Astrocyte (in vitro differentiated cells and primary cell): ENCODE measurements at regions not wholly inside any gene's neighbourhood (a gene's known extent, or its start where the extent isn't known, plus 50 kb on each side); places are given as distances from the start of the nearest gene placed in this dataset.

Experiments used
- DNase-seq: peaks from one replicate; pipeline ENCODE4 v3.0.0-alpha.2; 2010; ENCODE audit warnings: low read depth
- FAIRE-seq: peaks from 2 replicates; lab custom pipeline; 2011; peaks lifted over from hg19 to GRCh38; lab: Jason Lieb, UNC
- H2AFZ ChIP-seq: 2 replicates; pipeline ENCODE4 v1.6.0; 2012; ENCODE audit warnings: low read depth, low read length, inconsistent platforms
- H3K27ac ChIP-seq: 2 replicates; pipeline ENCODE4 v1.5.1; 2011; ENCODE audit warnings: low read depth, low read length, inconsistent platforms
- H3K27me3 ChIP-seq: 2 replicates; pipeline ENCODE4 v1.6.0; 2011; ENCODE audit warnings: low read length, inconsistent platforms; ENCODE audit not compliant: insufficient read depth
- H3K36me3 ChIP-seq: 2 replicates; pipeline ENCODE4 v1.5.1; 2011; ENCODE audit warnings: low read length, inconsistent platforms; ENCODE audit not compliant: insufficient read depth
- H3K4me1 ChIP-seq: 2 replicates; pipeline ENCODE4 v1.5.1; 2011; ENCODE audit warnings: low read length, inconsistent platforms; ENCODE audit not compliant: insufficient read depth
- H3K4me2 ChIP-seq: 2 replicates; pipeline ENCODE4 v1.6.0; 2012; ENCODE audit warnings: low read length, inconsistent platforms
- H3K4me3 ChIP-seq: 2 replicates; pipeline ENCODE4 v1.5.1; 2011; ENCODE audit warnings: low read depth, mild to moderate bottlenecking, low read length, inconsistent platforms; ENCODE audit not compliant: insufficient read depth
- H3K79me2 ChIP-seq: 2 replicates; pipeline ENCODE4 v1.6.0; 2012; ENCODE audit warnings: mild to moderate bottlenecking, low read length, inconsistent platforms; ENCODE audit not compliant: insufficient read depth
- H3K9ac ChIP-seq: 2 replicates; pipeline ENCODE4 v1.6.0; 2012; ENCODE audit warnings: mild to moderate bottlenecking, low read length, inconsistent platforms
- H3K9me3 ChIP-seq: 2 replicates; pipeline ENCODE4 v1.5.1; 2012; ENCODE audit warnings: low read depth, mild to moderate bottlenecking, low read length, inconsistent platforms; ENCODE audit not compliant: insufficient read depth
- H4K20me1 ChIP-seq: 2 replicates; pipeline ENCODE4 v1.6.0; 2012; ENCODE audit warnings: low read length, inconsistent platforms; ENCODE audit not compliant: insufficient read depth
- H3K27ac Mint-ChIP-seq: one replicate; pipeline ENCODE4 v1.8.0; 2021; ENCODE audit warnings: mild to moderate bottlenecking, mixed read lengths; ENCODE audit not compliant: unreplicated experiment
- H3K27me3 Mint-ChIP-seq: one replicate; pipeline ENCODE4 v1.8.0; 2021; ENCODE audit warnings: low read depth, mixed read lengths; ENCODE audit not compliant: unreplicated experiment
- H3K36me3 Mint-ChIP-seq: one replicate; pipeline ENCODE4 v1.8.0; 2021; ENCODE audit warnings: low read depth, mixed read lengths; ENCODE audit not compliant: unreplicated experiment
- H3K4me1 Mint-ChIP-seq: one replicate; pipeline ENCODE4 v1.8.0; 2021; ENCODE audit warnings: low read depth, mixed read lengths; ENCODE audit not compliant: unreplicated experiment
- H3K4me3 Mint-ChIP-seq: one replicate; pipeline ENCODE4 v1.8.0; 2021; ENCODE audit warnings: mild to moderate bottlenecking, moderate library complexity, mixed read lengths; ENCODE audit not compliant: unreplicated experiment
- H3K9me3 Mint-ChIP-seq: one replicate; pipeline ENCODE4 v1.8.0; 2021; ENCODE audit warnings: mild to moderate bottlenecking, mixed read lengths; ENCODE audit not compliant: unreplicated experiment
- EZH2 ChIP-seq: IDR thresholded peaks from 2 replicates; pipeline ENCODE4 v1.6.1; 2012; ENCODE audit warnings: mild to moderate bottlenecking, low read length, inconsistent platforms; ENCODE audit not compliant: insufficient read depth
- TF ChIP-seq, protein P1 (sequence below): IDR thresholded peaks from 2 replicates; pipeline ENCODE4 v1.5.1; 2011; ENCODE audit warnings: low read depth, mild to moderate bottlenecking, inconsistent platforms, low read length, moderate library complexity; ENCODE audit not compliant: insufficient read depth

DNA sequence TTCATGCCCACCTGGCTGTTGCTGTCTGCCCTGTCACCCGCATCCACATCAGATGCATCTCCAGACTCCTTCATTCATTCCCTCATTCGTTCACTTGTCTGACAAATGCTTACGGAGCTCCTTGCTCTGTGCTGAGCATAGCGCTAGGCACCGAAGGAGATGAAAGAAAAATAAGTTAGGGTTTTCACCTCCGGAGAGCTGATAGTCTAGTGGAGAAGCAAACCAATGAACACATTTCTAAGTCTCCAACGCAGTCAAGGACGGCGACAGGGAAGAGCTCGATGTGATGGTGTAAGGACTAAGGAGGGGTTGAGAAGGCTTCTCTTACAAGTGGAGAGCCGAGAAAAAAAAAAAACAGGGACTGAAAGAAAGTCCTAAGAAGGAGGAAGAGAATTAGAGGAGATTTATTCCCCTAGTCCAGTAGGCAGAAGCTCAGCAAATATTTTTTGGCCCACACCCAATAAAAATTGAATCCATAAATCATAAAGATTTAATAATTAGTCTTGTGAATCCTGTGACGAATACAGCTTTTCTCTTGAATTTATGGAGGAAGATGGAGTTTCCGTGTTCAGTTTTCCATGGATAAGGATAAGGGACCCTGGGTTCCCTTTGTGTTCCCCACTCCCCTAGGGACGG, 127.2 kb upstream of the DLG1 start:
- H3K9ac ChIP-seq: no peak overlapping the region
- H3K27me3 Mint-ChIP-seq: peaks cover 19% of the 10 kb centered on the region
- peaks cover 28% of the 10 kb centered on the region for H3K4me1 Mint-ChIP-seq
- H3K36me3 Mint-ChIP-seq: no peaks in the 10 kb centered on the region
- H3K9me3 ChIP-seq: no peaks in the 10 kb centered on the region
- no peak overlapping the region for H2AFZ ChIP-seq
- DNase-seq (no peak), FAIRE-seq (no peak)
- no peak overlapping the region for H3K4me3 Mint-ChIP-seq
- H3K4me1 ChIP-seq: peaks cover 36% of the 10 kb centered on the region
- no peaks in the 10 kb centered on the region for H4K20me1 ChIP-seq
- H3K4me2 ChIP-seq: no peak overlapping the region
- no peaks in the 10 kb centered on the region for H3K36me3 ChIP-seq
- H3K27me3 ChIP-seq: no peaks in the 10 kb centered on the region
- no peaks in the 10 kb centered on the region for H3K79me2 ChIP-seq
- peaks cover 2% of the 10 kb centered on the region for H3K9me3 Mint-ChIP-seq
- TF ChIP-seq, protein P1, sequence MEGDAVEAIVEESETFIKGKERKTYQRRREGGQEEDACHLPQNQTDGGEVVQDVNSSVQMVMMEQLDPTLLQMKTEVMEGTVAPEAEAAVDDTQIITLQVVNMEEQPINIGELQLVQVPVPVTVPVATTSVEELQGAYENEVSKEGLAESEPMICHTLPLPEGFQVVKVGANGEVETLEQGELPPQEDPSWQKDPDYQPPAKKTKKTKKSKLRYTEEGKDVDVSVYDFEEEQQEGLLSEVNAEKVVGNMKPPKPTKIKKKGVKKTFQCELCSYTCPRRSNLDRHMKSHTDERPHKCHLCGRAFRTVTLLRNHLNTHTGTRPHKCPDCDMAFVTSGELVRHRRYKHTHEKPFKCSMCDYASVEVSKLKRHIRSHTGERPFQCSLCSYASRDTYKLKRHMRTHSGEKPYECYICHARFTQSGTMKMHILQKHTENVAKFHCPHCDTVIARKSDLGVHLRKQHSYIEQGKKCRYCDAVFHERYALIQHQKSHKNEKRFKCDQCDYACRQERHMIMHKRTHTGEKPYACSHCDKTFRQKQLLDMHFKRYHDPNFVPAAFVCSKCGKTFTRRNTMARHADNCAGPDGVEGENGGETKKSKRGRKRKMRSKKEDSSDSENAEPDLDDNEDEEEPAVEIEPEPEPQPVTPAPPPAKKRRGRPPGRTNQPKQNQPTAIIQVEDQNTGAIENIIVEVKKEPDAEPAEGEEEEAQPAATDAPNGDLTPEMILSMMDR: no peak
- TF ChIP-seq EZH2: no peak
- H3K4me3 ChIP-seq: no peak overlapping the region
- no peak overlapping the region for H3K27ac Mint-ChIP-seq
- no peak overlapping the region for H3K27ac ChIP-seq

DNA sequence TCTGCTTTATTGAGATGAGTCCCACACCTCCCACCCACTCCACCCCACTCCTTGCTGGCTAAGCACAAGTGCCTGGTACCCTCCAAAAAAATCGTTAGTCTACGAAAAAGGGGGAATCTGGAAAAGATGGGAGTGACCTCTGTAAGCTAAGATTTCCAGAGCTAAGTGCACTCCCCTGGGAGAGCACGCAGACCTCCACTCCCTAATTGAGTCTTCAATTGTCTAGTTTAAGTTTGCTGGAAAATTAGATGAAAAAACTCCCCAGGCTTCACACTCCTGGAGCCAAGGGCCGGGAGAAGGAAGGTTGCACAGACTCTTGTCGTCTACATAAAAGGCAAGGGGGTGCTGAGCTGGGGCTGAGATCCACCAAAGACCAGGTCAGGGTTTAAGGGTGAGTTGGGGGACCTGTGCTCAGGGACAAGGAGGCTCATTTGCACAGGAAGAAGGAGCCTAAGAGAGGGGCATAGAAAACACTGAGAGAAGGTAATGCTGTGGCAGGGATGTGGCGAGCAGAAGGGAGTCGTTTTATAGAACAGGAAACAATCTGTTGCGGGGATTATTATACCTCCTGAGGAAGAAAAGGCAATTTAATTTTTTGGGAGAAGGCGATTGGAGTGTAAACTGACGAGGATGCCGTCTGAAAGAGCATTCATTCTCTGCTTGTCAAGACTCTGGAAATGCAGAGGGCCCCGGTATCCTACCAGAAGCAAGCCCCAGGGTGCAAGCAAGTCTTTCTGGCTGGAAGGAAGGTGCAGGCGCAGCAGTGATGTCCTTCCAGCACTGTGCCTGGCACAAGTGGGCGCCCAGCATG, 126.5 kb upstream of the DLG1 start:
- peaks cover 31% of the 10 kb centered on the region for H3K4me1 Mint-ChIP-seq
- no peak overlapping the region for H3K4me3 Mint-ChIP-seq
- no peaks in the 10 kb centered on the region for H3K79me2 ChIP-seq
- no peak overlapping the region for H3K27ac ChIP-seq
- no peaks in the 10 kb centered on the region for H3K36me3 ChIP-seq
- no peaks in the 10 kb centered on the region for H4K20me1 ChIP-seq
- H3K4me1 ChIP-seq: peaks cover 30% of the 10 kb centered on the region
- TF ChIP-seq, protein P1: no peak
- no peak for TF ChIP-seq EZH2
- H3K9me3 Mint-ChIP-seq: peaks cover 2% of the 10 kb centered on the region
- no peak overlapping the region for H3K4me3 ChIP-seq
- no peaks in the 10 kb centered on the region for H3K27me3 ChIP-seq
- H3K9me3 ChIP-seq: no peaks in the 10 kb centered on the region
- no peak overlapping the region for H3K9ac ChIP-seq
- H3K36me3 Mint-ChIP-seq: no peaks in the 10 kb centered on the region
- H3K4me2 ChIP-seq: no peak overlapping the region
- no peak overlapping the region for H2AFZ ChIP-seq
- peaks cover 19% of the 10 kb centered on the region for H3K27me3 Mint-ChIP-seq
- DNase-seq (no peak), FAIRE-seq (no peak)
- no peak overlapping the region for H3K27ac Mint-ChIP-seq

- Histone ChIP-seq H3K9ac (no peak overlapping the region), H3K79me2 (no peaks in the 10 kb centered on the region), H3K4me2 (no peak overlapping the region), H2AFZ (no peak overlapping the region), H3K9me3 (no peaks in the 10 kb centered on the region), H3K4me1 (peaks cover 25% of the 10 kb centered on the region), H3K27me3 (no peaks in the 10 kb centered on the region), H3K4me3 (no peak overlapping the region), H3K36me3 (no peaks in the 10 kb centered on the region), H4K20me1 (no peaks in the 10 kb centered on the region), H3K27ac (no peak overlapping the region)
- TF ChIP-seq, protein P1: no peak
- no peak for TF ChIP-seq EZH2
- Mint-ChIP-seq H3K4me3 (no peak overlapping the region), H3K27me3 (peaks cover 22% of the 10 kb centered on the region), H3K27ac (no peak overlapping the region), H3K4me1 (peaks cover 30% of the 10 kb centered on the region), H3K9me3 (peaks cover 2% of the 10 kb centered on the region), H3K36me3 (no peaks in the 10 kb centered on the region)
- FAIRE-seq (no peak), DNase-seq (no peak)
These were observed 125.9 kb upstream of the DLG1 start for GRCh38 chr3:197424266-197424665.
